SU-DHL-6 (cell line): ENCODE measurements at regions not wholly inside any gene's neighbourhood (a gene's known extent, or its start where the extent isn't known, plus 50 kb on each side); places are given as distances from the start of the nearest gene placed in this dataset.

Experiments
- EZH2phosphoT487 ChIP-seq: fragments of 200-600 bp; sonication (generic), shearing (Covaris generic); conservative IDR thresholded peaks from 2 replicates; pipeline ENCODE4 v1.6.1; 2018; ENCODE audit warnings: mild to moderate bottlenecking, antibody characterized with exemption, low read length, moderate library complexity, mixed read lengths
- TF ChIP-seq, protein P1 (sequence below): fragments of 200-600 bp; sonication (generic); IDR thresholded peaks from one replicate; pipeline ENCODE4 v1.5.1; 2017; ENCODE audit warnings: antibody characterized with exemption, mild to moderate bottlenecking, low read length, moderate library complexity; ENCODE audit not compliant: insufficient read depth, poor library complexity, severe bottlenecking

- TF ChIP-seq, protein P1, sequence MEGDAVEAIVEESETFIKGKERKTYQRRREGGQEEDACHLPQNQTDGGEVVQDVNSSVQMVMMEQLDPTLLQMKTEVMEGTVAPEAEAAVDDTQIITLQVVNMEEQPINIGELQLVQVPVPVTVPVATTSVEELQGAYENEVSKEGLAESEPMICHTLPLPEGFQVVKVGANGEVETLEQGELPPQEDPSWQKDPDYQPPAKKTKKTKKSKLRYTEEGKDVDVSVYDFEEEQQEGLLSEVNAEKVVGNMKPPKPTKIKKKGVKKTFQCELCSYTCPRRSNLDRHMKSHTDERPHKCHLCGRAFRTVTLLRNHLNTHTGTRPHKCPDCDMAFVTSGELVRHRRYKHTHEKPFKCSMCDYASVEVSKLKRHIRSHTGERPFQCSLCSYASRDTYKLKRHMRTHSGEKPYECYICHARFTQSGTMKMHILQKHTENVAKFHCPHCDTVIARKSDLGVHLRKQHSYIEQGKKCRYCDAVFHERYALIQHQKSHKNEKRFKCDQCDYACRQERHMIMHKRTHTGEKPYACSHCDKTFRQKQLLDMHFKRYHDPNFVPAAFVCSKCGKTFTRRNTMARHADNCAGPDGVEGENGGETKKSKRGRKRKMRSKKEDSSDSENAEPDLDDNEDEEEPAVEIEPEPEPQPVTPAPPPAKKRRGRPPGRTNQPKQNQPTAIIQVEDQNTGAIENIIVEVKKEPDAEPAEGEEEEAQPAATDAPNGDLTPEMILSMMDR: no peak
- no peak for TF ChIP-seq EZH2phosphoT487
Observed at GRCh38 chr13:56039992-56040391, 1100.7 kb upstream of the PRR20A start.
